MM.1S (cell line): ENCODE measurements at regions not wholly inside any gene's neighbourhood (a gene's known extent, or its start where the extent isn't known, plus 50 kb on each side); places are given as distances from the start of the nearest gene placed in this dataset.

ENCODE experiments used
- DNase-seq: peaks from one replicate; pipeline ENCODE4 v3.0.0-alpha.2; 2015
- H2AFZ ChIP-seq: fragments of 300-600 bp; sonication (generic); 2 replicates; pipeline ENCODE4 v1.6.0; 2016; ENCODE audit warnings: antibody characterized with exemption, low read length
- H3F3A ChIP-seq: fragments of 300-600 bp; sonication (generic); 2 replicates; pipeline ENCODE4 v1.6.1; 2016; ENCODE audit warnings: mild to moderate bottlenecking, antibody characterized with exemption, low read length, moderate library complexity, mixed read lengths; ENCODE audit not compliant: insufficient read depth
- H3K27ac ChIP-seq: fragments of 300-600 bp; sonication (generic); 2 replicates; pipeline ENCODE4 v1.5.1; 2016; ENCODE audit warnings: mild to moderate bottlenecking, low read length
- H3K27me3 ChIP-seq: fragments of 300-600 bp; sonication (generic); replicated peaks from 2 replicates; pipeline ENCODE4 v1.6.0; 2016; ENCODE audit warnings: low read length; ENCODE audit not compliant: insufficient read depth
- H3K36me3 ChIP-seq: fragments of 300-600 bp; sonication (generic); replicated peaks from 2 replicates; pipeline ENCODE4 v1.6.1; 2016; ENCODE audit warnings: mild to moderate bottlenecking, low read length, mixed read lengths; ENCODE audit not compliant: insufficient read depth
- H3K4me1 ChIP-seq: fragments of 300-600 bp; sonication (generic); 2 replicates; pipeline ENCODE4 v1.6.1; 2016; ENCODE audit warnings: low read length, mixed read lengths
- H3K4me2 ChIP-seq: fragments of 300-600 bp; sonication (generic); 2 replicates; pipeline ENCODE4 v1.6.0; 2016; ENCODE audit warnings: low read depth, low read length
- H3K4me3 ChIP-seq: fragments of 300-600 bp; sonication (generic); 2 replicates; pipeline ENCODE4 v1.5.1; 2016; ENCODE audit warnings: low read length, mixed read lengths
- H3K79me2 ChIP-seq: fragments of 300-600 bp; sonication (generic); 2 replicates; pipeline ENCODE4 v1.6.1; 2016; ENCODE audit warnings: mixed run types, low read length, mixed read lengths
- H3K9ac ChIP-seq: fragments of 300-600 bp; sonication (generic); 2 replicates; pipeline ENCODE4 v1.6.1; 2016; ENCODE audit warnings: low read length, mixed read lengths
- H3K9me2 ChIP-seq: fragments of 300-600 bp; sonication (generic); replicated peaks from 2 replicates; pipeline ENCODE4 v1.6.1; 2016; ENCODE audit warnings: mild to moderate bottlenecking, low read length, mixed read lengths; ENCODE audit not compliant: insufficient read depth
- H3K9me3 ChIP-seq: fragments of 300-600 bp; sonication (generic); replicated peaks from 2 replicates; pipeline ENCODE4 v1.6.1; 2016; ENCODE audit warnings: mild to moderate bottlenecking, low read length, mixed read lengths; ENCODE audit not compliant: insufficient read depth
- H4K20me1 ChIP-seq: fragments of 300-600 bp; sonication (generic); 2 replicates; pipeline ENCODE4 v1.6.1; 2016; ENCODE audit warnings: mild to moderate bottlenecking, low read length, moderate library complexity, mixed read lengths; ENCODE audit not compliant: insufficient read depth
- EZH2 ChIP-seq: fragments of 300-600 bp; sonication (generic); optimal IDR thresholded peaks from 2 replicates; pipeline ENCODE3; 2017; ENCODE audit warnings: low read depth, mild to moderate bottlenecking, antibody characterized with exemption, low read length, mixed read lengths
- EZH2phosphoT487 ChIP-seq: fragments of 300-600 bp; sonication (generic); IDR thresholded peaks from 2 replicates; pipeline ENCODE4 v1.6.1; 2018; ENCODE audit warnings: antibody characterized with exemption, low read length
- TF ChIP-seq, protein P1 (sequence below): fragments of 300-600 bp; sonication (generic); IDR thresholded peaks from 2 replicates; pipeline ENCODE4 v1.5.1; 2016; ENCODE audit warnings: antibody characterized with exemption, low read length, mixed read lengths

DNA sequence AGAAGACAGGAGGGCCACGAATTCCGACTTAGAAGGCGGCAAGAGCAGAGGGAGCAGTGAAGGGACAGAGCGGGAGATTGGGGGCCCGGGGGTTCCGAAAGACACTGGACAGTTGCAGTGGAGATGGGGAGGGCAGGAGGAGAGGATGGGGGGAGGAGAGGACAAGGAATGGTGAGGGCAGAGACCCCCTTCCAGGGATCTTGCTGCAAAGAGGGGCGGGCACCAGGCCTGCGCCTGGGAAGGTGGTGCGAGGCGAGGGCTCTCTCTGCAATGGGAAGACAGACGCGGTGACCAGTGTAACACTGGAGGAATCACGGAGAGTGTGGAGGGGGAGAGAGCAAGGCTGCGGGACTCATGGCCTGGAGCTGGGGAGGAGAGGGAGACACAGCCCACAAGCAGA lies 185.2 kb downstream of the RBFOX3 start:
- H3K79me2 ChIP-seq, result no peaks in the 10 kb centered on the region
- no peaks in the 10 kb centered on the region for H3K36me3 ChIP-seq
- H3K4me2 ChIP-seq, result no peak overlapping the region
- no peak overlapping the region for H3K9ac ChIP-seq
- TF ChIP-seq, protein P1, sequence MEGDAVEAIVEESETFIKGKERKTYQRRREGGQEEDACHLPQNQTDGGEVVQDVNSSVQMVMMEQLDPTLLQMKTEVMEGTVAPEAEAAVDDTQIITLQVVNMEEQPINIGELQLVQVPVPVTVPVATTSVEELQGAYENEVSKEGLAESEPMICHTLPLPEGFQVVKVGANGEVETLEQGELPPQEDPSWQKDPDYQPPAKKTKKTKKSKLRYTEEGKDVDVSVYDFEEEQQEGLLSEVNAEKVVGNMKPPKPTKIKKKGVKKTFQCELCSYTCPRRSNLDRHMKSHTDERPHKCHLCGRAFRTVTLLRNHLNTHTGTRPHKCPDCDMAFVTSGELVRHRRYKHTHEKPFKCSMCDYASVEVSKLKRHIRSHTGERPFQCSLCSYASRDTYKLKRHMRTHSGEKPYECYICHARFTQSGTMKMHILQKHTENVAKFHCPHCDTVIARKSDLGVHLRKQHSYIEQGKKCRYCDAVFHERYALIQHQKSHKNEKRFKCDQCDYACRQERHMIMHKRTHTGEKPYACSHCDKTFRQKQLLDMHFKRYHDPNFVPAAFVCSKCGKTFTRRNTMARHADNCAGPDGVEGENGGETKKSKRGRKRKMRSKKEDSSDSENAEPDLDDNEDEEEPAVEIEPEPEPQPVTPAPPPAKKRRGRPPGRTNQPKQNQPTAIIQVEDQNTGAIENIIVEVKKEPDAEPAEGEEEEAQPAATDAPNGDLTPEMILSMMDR, result no peak
- TF ChIP-seq EZH2 (no peak), EZH2phosphoT487 (no peak)
- H2AFZ ChIP-seq, result no peak overlapping the region
- DNase-seq, result no peak
- no peak overlapping the region for H3K27ac ChIP-seq
- H3K4me3 ChIP-seq, result no peak overlapping the region
- H3K4me1 ChIP-seq, result no peaks in the 10 kb centered on the region
- peaks cover 98% of the 10 kb centered on the region for H3K27me3 ChIP-seq
- no peaks in the 10 kb centered on the region for H3F3A ChIP-seq
- no peaks in the 10 kb centered on the region for H3K9me2 ChIP-seq
- H4K20me1 ChIP-seq, result no peaks in the 10 kb centered on the region
- no peaks in the 10 kb centered on the region for H3K9me3 ChIP-seq

DNA sequence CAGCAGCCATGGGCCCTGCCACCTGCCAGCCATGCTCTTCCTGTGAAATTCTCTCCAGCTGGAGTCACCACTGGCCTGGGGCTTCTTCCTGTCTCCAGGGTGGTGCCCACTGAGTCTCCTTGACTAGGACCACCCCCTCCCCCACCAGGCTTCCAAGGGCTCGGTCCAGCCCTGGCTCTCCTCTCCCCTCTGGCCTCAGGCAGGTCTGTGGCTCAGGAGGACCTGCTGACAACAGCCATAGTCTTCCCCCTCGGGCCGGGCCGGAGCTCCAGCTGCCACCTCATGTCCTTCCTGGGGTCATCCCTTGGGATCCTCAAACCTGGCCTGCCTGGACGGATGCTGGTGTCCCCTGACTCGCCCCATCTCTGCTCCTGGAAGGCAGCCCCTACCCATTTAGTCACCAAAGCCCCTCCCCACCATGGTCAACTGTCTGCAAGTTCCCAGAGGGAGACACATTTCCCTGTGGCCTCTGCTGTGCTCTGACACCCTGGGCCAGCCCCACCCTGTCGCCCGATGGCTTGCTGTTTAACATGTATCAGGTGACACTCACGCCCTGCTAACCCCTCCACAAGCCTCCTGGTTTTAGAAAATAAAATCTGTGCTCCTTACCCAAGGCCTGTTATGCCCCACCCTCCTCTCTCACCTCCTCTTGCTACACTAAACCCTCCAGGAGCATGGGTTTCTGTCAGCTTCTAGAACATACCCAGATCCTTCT lies 186.2 kb downstream of the RBFOX3 start:
- H3K4me1 ChIP-seq, result no peaks in the 10 kb centered on the region
- H3K9me3 ChIP-seq, result no peaks in the 10 kb centered on the region

DNA sequence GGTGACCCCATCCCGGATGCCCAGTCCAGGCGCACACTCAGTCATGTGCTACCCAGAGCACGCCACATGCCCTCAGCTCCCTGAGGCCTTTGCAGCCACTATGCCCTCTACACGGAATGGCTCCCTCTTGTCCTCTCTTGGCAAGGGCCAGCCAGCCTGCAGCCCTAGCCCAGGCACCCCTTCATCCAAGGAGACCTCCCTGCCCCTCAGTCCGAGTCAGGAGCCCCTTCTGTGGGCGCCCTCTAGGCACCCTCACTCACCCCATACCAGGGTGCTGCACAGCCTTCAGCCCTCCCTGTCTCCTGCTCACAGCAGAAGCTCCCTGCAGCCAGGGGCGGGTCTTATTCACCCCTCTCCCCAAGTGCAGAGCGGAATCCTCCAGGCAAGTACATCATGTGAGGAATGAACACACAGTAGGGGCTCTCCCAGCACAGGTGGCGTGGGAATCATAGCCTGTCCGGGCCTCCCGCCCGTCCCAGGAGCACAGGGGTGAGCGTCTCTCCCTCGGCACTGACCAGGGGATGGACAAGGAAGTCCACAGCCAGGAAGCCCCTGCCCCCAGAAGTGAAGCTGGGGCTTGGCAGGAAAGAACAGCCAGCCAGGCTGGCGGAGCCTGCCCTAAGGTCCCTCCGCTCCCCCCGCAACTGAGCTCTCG lies 186.9 kb downstream of the RBFOX3 start:
- Histone ChIP-seq H3K4me3 (no peak overlapping the region), H3K9me2 (no peaks in the 10 kb centered on the region), H3K36me3 (no peaks in the 10 kb centered on the region), H3F3A (no peaks in the 10 kb centered on the region), H3K27me3 (peaks cover 99% of the 10 kb centered on the region), H3K4me1 (no peaks in the 10 kb centered on the region), H3K4me2 (no peak overlapping the region), H3K9ac (no peak overlapping the region), H3K9me3 (no peaks in the 10 kb centered on the region), H3K27ac (no peak overlapping the region), H4K20me1 (no peaks in the 10 kb centered on the region), H2AFZ (no peak overlapping the region), H3K79me2 (no peaks in the 10 kb centered on the region)
- TF ChIP-seq EZH2 (no peak), EZH2phosphoT487 (no peak)
- TF ChIP-seq, protein P1, result no peak
- no peak for DNase-seq

More for the DNA sequence above, 186.2 kb downstream of the RBFOX3 start:
- Histone ChIP-seq H3K36me3 (no peaks in the 10 kb centered on the region), H3K9ac (no peak overlapping the region), H3K4me3 (no peak overlapping the region), H4K20me1 (no peaks in the 10 kb centered on the region), H3K9me2 (no peaks in the 10 kb centered on the region), H2AFZ (no peak overlapping the region), H3K27me3 (peaks cover 99% of the 10 kb centered on the region), H3F3A (no peaks in the 10 kb centered on the region), H3K4me2 (no peak overlapping the region), H3K79me2 (no peaks in the 10 kb centered on the region), H3K27ac (no peak overlapping the region)
- no peak for DNase-seq
- TF ChIP-seq EZH2phosphoT487 (no peak), EZH2 (no peak)
- TF ChIP-seq, protein P1, result no peak
